Stimulated activated CD8-positive, alpha-beta memory T cell treated with anti-CD3 and anti-CD28 coated beads, Interleukin-12 subunit alpha, Interleukin-12 subunit beta, amount 100 ng/mL, for 24 hours (primary cell): ENCODE measurements at regions not wholly inside any gene's neighbourhood (a gene's known extent, or its start where the extent isn't known, plus 50 kb on each side); places are given as distances from the start of the nearest gene placed in this dataset.

Experiments used
- DNase-seq: peaks from one replicate; pipeline ENCODE4 v3.0.0-alpha.2; 2020; ENCODE audit errors: extremely low read depth

- no peak for DNase-seq
Measured at GRCh38 chr20:57948180-57948955, 238.6 kb upstream of the PMEPA1 start.

- DNase-seq = no peak
Measured at GRCh38 chr20:57947421-57948179, 237.8 kb upstream of the PMEPA1 start.

GRCh38 chr20:57946559-57947315 lies 236.9 kb upstream of the PMEPA1 start:
- DNase-seq = no peak

GRCh38 chr20:57944988-57945387 lies 235.2 kb upstream of the PMEPA1 start:
- DNase-seq = no peak

GRCh38 chr20:57943950-57944349 lies 234.1 kb upstream of the PMEPA1 start:
- DNase-seq = no peak

GRCh38 chr20:57943291-57943690 lies 233.5 kb upstream of the PMEPA1 start:
- DNase-seq = no peak

- no peak for DNase-seq
Measured at GRCh38 chr20:57941604-57942381, 232.0 kb upstream of the PMEPA1 start.

- DNase-seq = no peak
Measured at GRCh38 chr20:57940868-57941522, 231.2 kb upstream of the PMEPA1 start.

- no peak for DNase-seq
Measured at GRCh38 chr20:57940376-57940775, 230.6 kb upstream of the PMEPA1 start.

GRCh38 chr20:57939499-57939898 lies 229.7 kb upstream of the PMEPA1 start:
- DNase-seq = no peak

GRCh38 chr20:57938158-57939108 lies 228.6 kb upstream of the PMEPA1 start:
- DNase-seq = no peak

GRCh38 chr20:57936636-57937385 lies 227.0 kb upstream of the PMEPA1 start:
- DNase-seq = no peak

GRCh38 chr20:57934913-57935312 lies 225.1 kb upstream of the PMEPA1 start:
- DNase-seq = no peak

GRCh38 chr20:57934007-57934805 lies 224.4 kb upstream of the PMEPA1 start:
- no peak for DNase-seq

- no peak for DNase-seq
Measured at GRCh38 chr20:57932227-57932864, 222.5 kb upstream of the PMEPA1 start.

- no peak for DNase-seq
Measured at GRCh38 chr20:57930351-57930750, 220.5 kb upstream of the PMEPA1 start.

GRCh38 chr20:57928181-57928967 lies 218.6 kb upstream of the PMEPA1 start:
- DNase-seq = no peak
